ENCODE measurements at regions not wholly inside any gene's neighbourhood (a gene's known extent, or its start where the extent isn't known, plus 50 kb on each side); places are given as distances from the start of the nearest gene placed in this dataset.

DNA sequence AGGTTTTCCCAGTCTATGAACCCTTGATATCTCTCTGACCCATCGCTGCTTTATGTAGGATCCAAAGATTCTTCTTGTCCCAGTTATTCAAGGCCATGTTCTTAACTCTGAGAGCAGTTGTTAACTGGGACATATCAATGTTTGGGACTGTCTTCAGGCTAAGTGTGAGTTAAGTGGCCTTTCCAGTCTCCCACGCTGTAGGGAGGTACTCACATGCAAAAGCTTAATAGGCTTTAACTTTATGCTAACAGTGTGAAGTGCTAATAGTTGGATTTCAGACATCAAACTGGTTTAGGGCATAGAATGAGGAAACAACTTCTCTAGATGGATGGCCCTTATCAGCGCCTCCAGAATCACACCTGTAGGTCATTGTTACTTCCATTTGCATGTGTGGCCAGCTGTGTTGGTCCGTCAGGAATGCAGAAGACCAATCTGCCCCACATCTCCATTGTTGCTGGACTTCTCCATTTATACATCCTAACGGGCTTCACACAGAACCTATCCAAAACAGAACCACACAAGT is 104.7 kb upstream of the MBNL2 start:
- TF ChIP-seq CTCF (IDR thresholded peaks at IDR 0.05; ENCODE audit: low read depth, low read length) (no peak), EZH2phosphoT487 (IDR thresholded peaks at IDR 0.05; ENCODE audit: low read depth) (no peak)
